ENCODE measurements at regions not wholly inside any gene's neighbourhood (a gene's known extent, or its start where the extent isn't known, plus 50 kb on each side); places are given as distances from the start of the nearest gene placed in this dataset.

GRCh38 chr13:111948811-111949210 lies 118.1 kb upstream of the SOX1 start:
- Mint-ChIP-seq H3K9me3 (ENCODE audit: low read depth, unreplicated experiment) (no peaks in the 10 kb centered on the region), H3K4me1 (ENCODE audit: low read depth, unreplicated experiment) (no peaks in the 10 kb centered on the region), H3K36me3 (ENCODE audit: insufficient read depth, unreplicated experiment) (no peaks in the 10 kb centered on the region), H3K27ac (ENCODE audit: unreplicated experiment) (no peak overlapping the region), H3K4me3 (ENCODE audit: low read depth, unreplicated experiment) (no peak overlapping the region), H3K27me3 (ENCODE audit: unreplicated experiment) (no peaks in the 10 kb centered on the region)
- DNase-seq: no peak
- CTCF ChIA-PET: no interaction called here
- intact Hi-C loops (cut with micrococcal nuclease; ENCODE audit: unreplicated experiment): no loop called here
- BruUV-seq (replicated peaks): no TSS peak
- no peak for TF ChIP-seq CTCF (IDR thresholded peaks at IDR 0.05; ENCODE audit: unreplicated experiment)

GRCh38 chr13:111949311-111949710 lies 117.6 kb upstream of the SOX1 start:
- intact Hi-C loops (cut with micrococcal nuclease; ENCODE audit: unreplicated experiment): no loop called here
- Mint-ChIP-seq H3K4me1 (ENCODE audit: low read depth, unreplicated experiment) (no peaks in the 10 kb centered on the region), H3K9me3 (ENCODE audit: low read depth, unreplicated experiment) (no peaks in the 10 kb centered on the region), H3K27me3 (ENCODE audit: unreplicated experiment) (no peaks in the 10 kb centered on the region), H3K36me3 (ENCODE audit: insufficient read depth, unreplicated experiment) (no peaks in the 10 kb centered on the region), H3K27ac (ENCODE audit: unreplicated experiment) (no peak overlapping the region), H3K4me3 (ENCODE audit: low read depth, unreplicated experiment) (no peak overlapping the region)
- DNase-seq: no peak
- no TSS peak for BruUV-seq (replicated peaks)
- CTCF ChIA-PET: no interaction called here
- no peak for TF ChIP-seq CTCF (IDR thresholded peaks at IDR 0.05; ENCODE audit: unreplicated experiment)

GRCh38 chr13:111950697-111951096 lies 116.3 kb upstream of the SOX1 start:
- H3K4me1 Mint-ChIP-seq (ENCODE audit: low read depth, unreplicated experiment): no peaks in the 10 kb centered on the region
- TF ChIP-seq CTCF (IDR thresholded peaks at IDR 0.05; ENCODE audit: unreplicated experiment): no peak
- H3K27me3 Mint-ChIP-seq (ENCODE audit: unreplicated experiment): no peaks in the 10 kb centered on the region
- H3K4me3 Mint-ChIP-seq (ENCODE audit: low read depth, unreplicated experiment): no peak overlapping the region
- BruUV-seq (replicated peaks): no TSS peak
- DNase-seq: no peak
- no peaks in the 10 kb centered on the region for H3K9me3 Mint-ChIP-seq (ENCODE audit: low read depth, unreplicated experiment)
- H3K27ac Mint-ChIP-seq (ENCODE audit: unreplicated experiment): no peak overlapping the region
- no peaks in the 10 kb centered on the region for H3K36me3 Mint-ChIP-seq (ENCODE audit: insufficient read depth, unreplicated experiment)
- intact Hi-C loops (cut with micrococcal nuclease; ENCODE audit: unreplicated experiment): no loop called here
- CTCF ChIA-PET: no interaction called here

GRCh38 chr13:111952032-111952431 lies 114.9 kb upstream of the SOX1 start:
- intact Hi-C loops (cut with micrococcal nuclease; ENCODE audit: unreplicated experiment): no loop called here
- Mint-ChIP-seq H3K4me1 (ENCODE audit: low read depth, unreplicated experiment) (no peaks in the 10 kb centered on the region), H3K27me3 (ENCODE audit: unreplicated experiment) (no peaks in the 10 kb centered on the region), H3K36me3 (ENCODE audit: insufficient read depth, unreplicated experiment) (no peaks in the 10 kb centered on the region), H3K9me3 (ENCODE audit: low read depth, unreplicated experiment) (no peaks in the 10 kb centered on the region), H3K27ac (ENCODE audit: unreplicated experiment) (no peak overlapping the region), H3K4me3 (ENCODE audit: low read depth, unreplicated experiment) (no peak overlapping the region)
- no peak for DNase-seq
- BruUV-seq (replicated peaks): no TSS peak
- CTCF ChIA-PET: no interaction called here
- TF ChIP-seq CTCF (IDR thresholded peaks at IDR 0.05; ENCODE audit: unreplicated experiment): no peak

GRCh38 chr13:111952814-111953213 lies 114.1 kb upstream of the SOX1 start:
- Mint-ChIP-seq H3K36me3 (ENCODE audit: insufficient read depth, unreplicated experiment) (no peaks in the 10 kb centered on the region), H3K9me3 (ENCODE audit: low read depth, unreplicated experiment) (no peaks in the 10 kb centered on the region), H3K27ac (ENCODE audit: unreplicated experiment) (no peak overlapping the region), H3K4me3 (ENCODE audit: low read depth, unreplicated experiment) (no peak overlapping the region), H3K27me3 (ENCODE audit: unreplicated experiment) (no peaks in the 10 kb centered on the region), H3K4me1 (ENCODE audit: low read depth, unreplicated experiment) (no peaks in the 10 kb centered on the region)
- TF ChIP-seq CTCF (IDR thresholded peaks at IDR 0.05; ENCODE audit: unreplicated experiment): no peak
- no peak for DNase-seq
- BruUV-seq (replicated peaks): no TSS peak
- intact Hi-C loops (cut with micrococcal nuclease; ENCODE audit: unreplicated experiment): no loop called here
- CTCF ChIA-PET: no interaction called here

All from Calu3 (cell line).